CD4-positive, alpha-beta T cell treated with Interleukin-4 for 4 hours (primary cell): ENCODE measurements at regions not wholly inside any gene's neighbourhood (a gene's known extent, or its start where the extent isn't known, plus 50 kb on each side); places are given as distances from the start of the nearest gene placed in this dataset.
"Not testable (repeated sequence)": the region's sequence is repeated elsewhere in the genome, so short reads cannot be mapped to it uniquely, and the experiment has no call there.

ENCODE experiments used
- DNase-seq: peaks from one replicate; pipeline ENCODE4 v3.0.0-alpha.2; 2020

GRCh38 chr4:141543176-141543575 lies 93.2 kb upstream of the IL15 start:
- no peak for DNase-seq

GRCh38 chr4:141543706-141544105 lies 92.7 kb upstream of the IL15 start:
- DNase-seq = no peak

DNA sequence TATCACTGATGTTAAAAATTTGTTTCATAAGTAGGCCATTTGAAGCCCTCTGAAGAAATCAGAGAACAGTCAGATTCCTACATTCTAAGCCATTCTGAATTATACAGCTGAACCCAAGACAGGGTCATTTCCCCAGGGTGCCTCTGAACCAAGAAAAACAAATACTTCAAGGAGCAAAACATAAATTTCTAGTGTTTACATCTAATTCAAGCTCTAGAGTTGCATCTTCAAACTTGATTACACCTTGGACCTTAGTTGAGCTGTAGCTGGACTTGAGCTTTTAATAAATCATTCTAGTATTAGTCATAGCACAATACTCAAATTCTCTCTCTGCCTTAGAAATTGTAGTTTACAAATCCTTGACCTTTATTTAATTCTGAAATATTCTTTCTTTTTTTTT lies 87.6 kb upstream of the IL15 start:
- DNase-seq = no peak

- no peak for DNase-seq
Observed at GRCh38 chr4:141560056-141560455, 76.3 kb upstream of the IL15 start.

DNA sequence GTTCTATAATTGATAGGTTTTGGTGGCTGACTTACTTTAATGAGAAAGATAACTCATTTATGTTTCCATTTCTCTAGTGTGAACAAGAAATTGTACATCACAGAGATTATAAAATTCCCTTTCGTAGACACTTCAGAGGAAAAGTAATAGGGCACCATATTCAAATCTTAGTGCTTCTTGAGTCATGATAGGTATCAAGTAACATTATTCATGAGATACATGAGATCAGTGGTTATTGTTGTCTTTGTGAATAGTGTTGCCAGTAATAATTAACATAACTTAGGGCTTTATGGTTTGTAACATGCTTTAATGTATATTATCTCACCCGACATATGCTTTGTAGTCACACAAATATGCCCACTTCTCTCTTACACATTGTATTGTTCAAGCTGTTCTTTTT lies 73.7 kb upstream of the IL15 start:
- DNase-seq = no peak

DNA sequence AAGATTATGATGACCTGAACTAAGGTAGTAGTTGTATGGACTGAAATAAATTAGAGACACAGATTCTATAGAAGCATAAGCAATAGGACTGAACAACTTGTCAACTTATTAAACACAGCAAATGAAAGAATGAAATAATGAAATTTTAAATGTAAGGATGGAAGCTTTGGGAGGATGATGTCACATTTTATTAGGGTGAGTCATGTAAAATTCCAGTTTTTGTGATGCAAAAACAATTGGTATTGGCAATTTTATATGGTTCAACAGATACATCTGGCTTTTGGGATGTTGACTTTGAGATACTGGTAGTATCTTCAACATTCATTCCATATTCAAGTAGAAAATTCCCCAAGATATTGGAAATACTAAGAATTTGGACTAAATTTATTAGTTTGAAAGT lies 72.7 kb upstream of the IL15 start:
- no peak for DNase-seq

DNA sequence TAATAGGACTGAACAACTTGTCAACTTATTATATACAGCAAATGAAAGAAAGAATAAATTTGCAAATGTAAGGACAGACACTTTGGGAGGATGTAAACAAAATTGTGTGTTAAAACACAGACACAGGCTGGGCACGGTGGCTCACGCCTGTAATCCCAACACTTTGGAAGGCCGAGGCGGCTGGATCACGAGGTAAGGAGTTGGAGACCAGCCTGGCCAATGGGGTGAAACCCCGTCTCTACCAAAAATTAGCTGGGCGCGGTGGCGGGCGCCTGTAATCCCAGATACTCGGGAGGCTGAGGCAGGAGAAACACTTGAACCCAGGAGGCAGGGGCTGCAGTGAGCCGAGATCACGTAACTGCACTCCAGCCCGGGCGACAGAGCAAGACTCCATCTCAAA lies 71.4 kb upstream of the IL15 start:
- DNase-seq = not testable (repeated sequence)

DNA sequence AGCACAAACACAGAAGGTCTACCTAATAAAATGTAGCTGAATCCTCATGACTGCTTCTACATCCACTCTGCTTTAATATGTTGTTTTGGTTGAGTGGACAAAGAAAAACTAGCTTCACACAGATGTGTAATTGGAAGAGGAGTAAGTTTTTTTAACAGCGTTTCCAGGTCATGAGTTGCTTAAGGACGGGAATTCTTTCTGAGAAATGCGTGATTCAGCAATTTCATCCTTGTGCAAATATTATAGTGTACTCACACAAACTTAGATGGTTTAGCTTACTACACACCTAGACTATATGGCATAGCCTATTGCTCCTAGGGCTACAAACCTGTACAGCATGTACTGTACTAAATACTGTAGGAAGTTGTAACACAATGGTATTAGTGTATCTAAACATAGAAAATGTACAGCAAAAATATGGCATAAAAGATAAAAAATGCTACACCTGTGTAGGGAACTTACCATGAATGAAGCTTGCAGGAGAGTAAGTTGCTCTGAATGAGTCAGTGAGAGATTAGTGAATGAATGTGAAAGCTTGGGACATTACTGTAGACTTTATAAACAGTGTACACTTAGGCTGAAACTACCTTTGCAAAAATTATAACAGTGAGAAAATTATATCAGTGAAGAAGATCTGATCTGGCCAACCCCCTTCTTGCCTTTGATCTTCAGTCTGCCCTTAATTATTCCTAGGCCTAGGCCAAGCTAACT lies 70.8 kb upstream of the IL15 start:
- DNase-seq = no peak

DNA sequence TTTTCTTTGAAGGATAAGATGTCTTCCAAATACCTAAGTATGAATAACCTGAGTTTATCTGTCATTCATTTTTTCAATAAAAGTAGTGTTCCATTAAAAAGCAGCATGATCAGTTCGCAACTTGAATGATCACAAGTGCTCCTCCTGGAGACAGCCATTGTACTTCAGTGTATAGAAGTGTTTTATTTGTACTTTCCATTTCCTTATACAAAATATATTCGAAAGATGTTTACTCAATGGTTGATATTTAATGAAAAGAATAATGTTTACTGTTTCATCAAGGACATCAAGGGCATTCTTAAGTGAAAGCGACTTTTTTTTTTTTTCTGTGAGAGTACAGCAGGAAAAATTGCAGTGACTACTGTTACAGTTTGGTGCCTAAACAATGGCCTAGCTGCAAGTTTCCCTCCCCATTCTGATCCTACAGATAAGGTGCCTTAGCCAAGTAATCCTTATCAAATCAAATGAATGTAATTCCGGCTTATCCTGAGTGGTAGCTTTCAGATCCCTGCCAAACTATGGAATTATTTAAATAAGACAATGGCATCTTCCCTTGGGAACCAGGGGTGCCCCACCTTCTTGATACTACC lies 69.0 kb upstream of the IL15 start:
- no peak for DNase-seq

- no peak for DNase-seq
Observed at GRCh38 chr4:141569141-141569540, 67.2 kb upstream of the IL15 start.

DNA sequence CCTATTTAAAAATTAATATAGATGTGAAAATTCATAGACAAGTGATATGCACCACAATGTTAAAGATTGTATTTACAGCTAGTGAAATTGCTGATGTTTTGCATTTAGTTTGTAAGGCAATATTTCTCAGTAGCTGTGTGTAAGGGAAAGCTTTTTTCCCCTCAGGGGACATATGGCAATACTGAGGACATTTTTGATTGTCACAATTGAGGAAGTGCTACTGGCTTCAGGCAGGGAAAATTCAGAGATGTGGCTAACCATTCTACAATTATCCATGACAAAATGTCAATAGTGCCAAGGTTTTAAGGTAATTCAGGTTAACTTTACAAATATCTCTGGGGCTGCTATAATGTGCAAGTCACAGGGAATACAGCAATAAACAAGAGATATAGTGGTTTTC lies 66.1 kb upstream of the IL15 start:
- DNase-seq = no peak

- DNase-seq = no peak
Observed at GRCh38 chr4:141571362-141571761, 65.0 kb upstream of the IL15 start.

DNA sequence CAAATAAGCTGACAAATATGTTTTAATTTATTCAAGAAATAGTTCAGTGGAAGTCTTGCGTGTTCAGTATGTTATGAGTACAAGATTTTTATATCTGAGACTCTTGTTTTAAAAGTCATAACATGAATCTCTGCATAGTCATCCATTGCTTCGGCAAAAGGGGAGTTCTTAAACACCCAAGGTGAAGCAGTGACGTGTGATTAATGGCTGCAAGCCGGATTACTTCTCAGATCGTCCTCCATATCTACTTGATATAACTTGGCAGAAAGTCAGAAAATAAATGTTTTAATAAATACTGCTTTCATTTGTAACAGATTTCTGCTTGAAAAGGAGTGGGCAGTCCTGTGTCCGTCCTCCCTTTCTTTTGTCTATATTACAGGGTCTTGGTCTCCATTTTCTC lies 64.6 kb upstream of the IL15 start:
- no peak for DNase-seq

GRCh38 chr4:141573678-141574077 lies 62.7 kb upstream of the IL15 start:
- no peak for DNase-seq

DNA sequence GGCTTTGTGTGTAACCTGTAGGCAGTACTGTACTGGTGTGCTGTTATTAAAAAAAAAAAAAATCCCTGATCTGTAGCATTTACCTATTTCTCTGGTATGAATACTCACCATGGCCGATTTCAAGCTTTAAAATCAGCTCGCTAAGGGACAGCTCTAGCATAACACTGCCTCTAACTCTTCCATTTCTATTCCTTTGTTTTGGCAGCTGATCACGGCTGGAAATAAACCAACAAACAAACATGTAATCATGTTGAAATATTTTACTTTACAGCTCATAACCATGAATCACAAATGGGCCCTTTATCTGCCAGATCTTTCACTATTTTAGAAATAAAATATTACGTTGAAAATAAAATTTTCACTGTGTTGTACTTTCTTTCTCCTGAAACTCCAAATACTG lies 60.5 kb upstream of the IL15 start:
- DNase-seq = no peak

DNA sequence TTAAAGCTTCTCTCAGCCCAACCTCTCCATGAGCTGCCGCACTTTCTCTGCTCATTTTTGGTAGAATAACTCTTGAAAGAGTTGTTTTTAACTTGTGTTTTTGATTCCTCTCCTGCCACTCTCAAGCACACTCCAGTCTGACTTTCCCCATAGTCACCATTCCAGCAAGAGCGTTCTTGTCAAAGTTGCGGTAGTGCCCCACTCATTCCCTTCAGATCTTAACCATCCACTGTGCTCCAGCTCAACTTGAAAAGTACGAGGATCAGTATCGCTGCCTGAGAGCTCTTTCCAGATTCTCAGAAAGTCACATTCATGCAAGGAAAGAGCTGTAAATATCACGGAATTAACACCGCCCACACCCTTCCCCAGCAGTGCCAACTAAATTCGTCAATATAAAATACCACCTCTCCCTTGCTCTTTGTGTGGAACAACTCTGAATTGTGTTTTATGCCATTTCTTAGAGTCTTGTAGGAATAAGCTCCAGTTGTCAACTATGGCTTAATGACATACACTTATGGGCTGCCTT lies 59.7 kb upstream of the IL15 start:
- DNase-seq = no peak

- no peak for DNase-seq
Observed at GRCh38 chr4:141578451-141578850, 57.9 kb upstream of the IL15 start.

DNA sequence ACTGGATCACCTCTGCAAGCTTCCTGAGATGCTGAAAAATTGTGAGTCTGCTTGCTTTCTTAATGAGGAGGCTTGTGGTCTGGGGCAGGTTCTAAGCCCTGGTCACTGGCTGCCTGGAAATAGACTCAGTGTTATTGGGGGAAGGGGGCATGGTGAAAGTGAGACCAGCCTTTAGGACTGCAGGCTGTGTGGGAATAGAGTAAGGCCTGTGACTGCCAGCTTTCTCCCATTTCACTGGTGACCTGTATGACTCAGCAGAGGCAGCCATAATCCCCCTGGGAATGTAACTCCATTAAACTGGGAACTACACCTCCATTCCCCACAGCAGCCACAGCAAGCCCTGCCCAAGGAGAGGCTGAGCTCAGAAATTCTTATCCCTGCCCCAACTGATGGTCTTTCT lies 55.9 kb upstream of the IL15 start:
- DNase-seq = no peak
